Esophagus squamous epithelium (tissue), 5 donors: ENCODE measurements at regions not wholly inside any gene's neighbourhood (a gene's known extent, or its start where the extent isn't known, plus 50 kb on each side); places are given as distances from the start of the nearest gene placed in this dataset.

Experiments
- DNase-seq: peaks from one replicate; lab custom pipeline; 2025; lab: John Stamatoyannopoulos, UW
- H3K27ac ChIP-seq, 4 donors: fragments of 200-600 bp; sonication (generic); one replicate each; pipeline ENCODE4 v1.5.1; 2016 to 2019; ENCODE audit warnings: mild to moderate bottlenecking in 1 of 4
- H3K27me3 ChIP-seq, 4 donors: fragments of 200-600 bp; sonication (generic); 1 replicate in 3 of 4; 2 replicates in 1 of 4; pipeline versions ENCODE4 v1.5.1 to v1.6.0; 2017 to 2021; ENCODE audit warnings: antibody characterized with exemption in 1 of 4
- H3K36me3 ChIP-seq, 3 donors: fragments of 200-600 bp; sonication (generic); one replicate each; pipeline ENCODE4 v1.5.1; 2016 to 2019
- H3K4me1 ChIP-seq, 3 donors: fragments of 200-600 bp; sonication (generic); one replicate each; pipeline ENCODE4 v1.5.1; 2017 to 2019
- H3K4me3 ChIP-seq, 4 donors: fragments of 200-600 bp; sonication (generic); 1 replicate in 3 of 4; 2 replicates in 1 of 4; pipeline ENCODE4 v1.5.1; 2016 to 2019; ENCODE audit warnings: mild to moderate bottlenecking in 2 of 4, moderate library complexity in 1 of 4
- H3K9me3 ChIP-seq, 3 donors: fragments of 200-600 bp; sonication (generic); one replicate each; pipeline ENCODE4 v1.5.1; 2016 to 2019
- CTCF ChIP-seq, 6 experiments: fragments of 450-650 bp in 4 of 6; fragments of 200-600 bp in 2 of 6; sonication (generic) in 2 of 6; IDR thresholded peaks; one replicate each; pipeline ENCODE4 v1.5.1; 2016 to 2019; ENCODE audit warnings: antibody characterized with exemption in 6 of 6, mild to moderate bottlenecking in 4 of 6, moderate library complexity in 4 of 6
- POLR2A ChIP-seq, 4 donors: fragments of 450-650 bp; IDR thresholded peaks; one replicate each; pipeline ENCODE4 v1.6.1; 2017; ENCODE audit warnings: antibody characterized with exemption in 4 of 4, mild to moderate bottlenecking in 4 of 4, moderate library complexity in 3 of 4
- WGBS, 2 donors: methylation state at CpG; one replicate each; pipeline ENCODE4 v1.1.5; 2018; 5-methylcytosine and 5-hydroxymethylcytosine counted together
- intact Hi-C: fragments of 100-400 bp; cut with DNase I; formaldehyde crosslinking; loops from one replicate; pipeline ENCODE4 v1.15.0; 2022
- donor health status: DM: yes; HTN: yes; CAD: no.

GRCh38 chr18:46360102-46360699, 256.0 kb downstream of the HAUS1 start:
- 71 to 79% methylated on average over 2 of the region's 4 CpGs for WGBS, 2 donors
- no peaks in the 10 kb centered on the region for H3K4me1 ChIP-seq
- no peak overlapping the region for H3K27ac ChIP-seq
- intact Hi-C loops: no loop called here
- H3K4me3 ChIP-seq: no peak overlapping the region
- no peak for DNase-seq
- H3K9me3 ChIP-seq: peaks cover 0 to 8% (median 0%) of the 10 kb centered on the region in 3 donors
- TF ChIP-seq CTCF (IDR thresholded peaks at IDR 0.05) (no peak), POLR2A (IDR thresholded peaks at IDR 0.05) (no peak)
- H3K27me3 ChIP-seq: no peaks in the 10 kb centered on the region
- peaks cover 0 to 6% (median 0%) of the 10 kb centered on the region in 3 donors for H3K36me3 ChIP-seq

GRCh38 chr18:46360866-46361265, 256.7 kb downstream of the HAUS1 start:
- H3K4me1 ChIP-seq: no peaks in the 10 kb centered on the region
- peaks cover 0 to 8% (median 0%) of the 10 kb centered on the region in 3 donors for H3K9me3 ChIP-seq
- no peak for TF ChIP-seq POLR2A (IDR thresholded peaks at IDR 0.05)
- TF ChIP-seq CTCF (IDR thresholded peaks at IDR 0.05): no peak
- intact Hi-C loops: no loop called here
- H3K4me3 ChIP-seq: no peak overlapping the region
- 46 to 57% methylated on average over 1 to 2 of the region's 3 CpGs for WGBS, 2 donors
- no peak overlapping the region for H3K27ac ChIP-seq
- H3K36me3 ChIP-seq: peaks cover 0 to 6% (median 0%) of the 10 kb centered on the region in 3 donors
- no peaks in the 10 kb centered on the region for H3K27me3 ChIP-seq
- DNase-seq: no peak

- no peak for TF ChIP-seq POLR2A (IDR thresholded peaks at IDR 0.05)
- TF ChIP-seq CTCF (IDR thresholded peaks at IDR 0.05): no peak
- Histone ChIP-seq H3K27ac (no peak overlapping the region), H3K36me3 (peaks cover 0 to 3% (median 0%) of the 10 kb centered on the region in 3 donors), H3K4me1 (no peaks in the 10 kb centered on the region), H3K9me3 (peaks cover 0 to 8% (median 0%) of the 10 kb centered on the region in 3 donors), H3K4me3 (no peak overlapping the region), H3K27me3 (no peaks in the 10 kb centered on the region)
- intact Hi-C loops: no loop called here
- 73 to 77% methylated on average over 4 of the region's 4 CpGs for WGBS, 2 donors
- DNase-seq: no peak
Measured at GRCh38 chr18:46362533-46362932, 258.3 kb downstream of the HAUS1 start.

- Histone ChIP-seq H3K9me3 (peaks cover 0 to 8% (median 0%) of the 10 kb centered on the region in 3 donors), H3K36me3 (no peaks in the 10 kb centered on the region), H3K4me3 (no peak overlapping the region), H3K27me3 (no peaks in the 10 kb centered on the region), H3K27ac (no peak overlapping the region), H3K4me1 (no peaks in the 10 kb centered on the region)
- intact Hi-C loops: no loop called here
- TF ChIP-seq POLR2A (IDR thresholded peaks at IDR 0.05) (no peak), CTCF (IDR thresholded peaks at IDR 0.05) (no peak)
- WGBS, 2 donors: 91 to 93% methylated on average over 4 to 5 of the region's 5 CpGs
- no peak for DNase-seq
Measured at GRCh38 chr18:46364048-46364447, 259.9 kb downstream of the HAUS1 start.

GRCh38 chr18:46366201-46366600, 262.0 kb downstream of the HAUS1 start:
- no peaks in the 10 kb centered on the region for H3K36me3 ChIP-seq
- H3K27ac ChIP-seq: no peak overlapping the region
- no peak for DNase-seq
- no peaks in the 10 kb centered on the region for H3K4me1 ChIP-seq
- 94 to 96% methylated on average over 4 of the region's 4 CpGs for WGBS, 2 donors
- no peaks in the 10 kb centered on the region for H3K9me3 ChIP-seq
- no peak overlapping the region for H3K4me3 ChIP-seq
- intact Hi-C loops: no loop called here
- H3K27me3 ChIP-seq: no peaks in the 10 kb centered on the region
- TF ChIP-seq POLR2A (IDR thresholded peaks at IDR 0.05) (no peak), CTCF (IDR thresholded peaks at IDR 0.05) (no peak)
